Left hindlimb (tissue), 1 donor: ENCODE measurements at regions not wholly inside any gene's neighbourhood (a gene's known extent, or its start where the extent isn't known, plus 50 kb on each side); places are given as distances from the start of the nearest gene placed in this dataset.

ENCODE experiments used
- DNase-seq: peaks from one replicate; pipeline ENCODE4 v3.0.0-alpha.2; 2018

DNA sequence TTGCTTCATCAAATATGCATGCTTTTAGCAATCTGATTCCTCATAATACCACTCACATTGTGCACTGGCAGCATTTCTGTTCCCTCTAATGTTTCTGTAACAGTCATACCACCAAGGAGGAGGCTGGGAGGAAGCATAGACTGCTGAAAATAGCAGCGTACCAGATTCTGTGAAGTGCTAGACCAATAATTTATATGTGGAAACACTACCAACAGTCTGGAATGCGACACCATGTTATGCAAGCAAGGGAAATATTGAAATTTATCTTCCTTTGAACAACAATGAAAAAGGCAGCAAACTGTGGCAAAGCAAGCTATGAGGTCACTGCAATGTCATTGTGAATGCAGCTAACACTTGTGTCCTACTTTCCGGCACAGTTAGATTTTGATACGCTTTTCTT lies 1388.0 kb downstream of the EFNB2 start:
- no peak for DNase-seq

DNA sequence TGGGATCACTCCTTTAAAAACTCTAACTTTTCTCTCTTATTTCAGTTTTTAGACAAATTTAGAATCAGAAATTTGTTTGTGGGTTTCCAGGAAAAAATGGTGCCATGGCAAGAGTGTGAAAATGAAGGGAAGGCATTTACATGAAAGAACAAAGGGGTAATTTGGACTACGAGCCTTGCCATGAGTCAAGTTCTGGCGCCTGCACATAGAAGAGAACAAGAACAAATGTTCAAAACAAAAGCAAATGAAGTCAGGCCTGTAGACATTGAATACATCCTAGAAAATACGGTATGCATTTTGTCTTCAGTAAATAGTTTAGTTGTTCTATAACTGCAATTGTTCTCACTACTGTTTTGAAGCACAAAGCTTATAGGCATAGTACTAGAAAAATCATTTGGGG lies 1390.5 kb downstream of the EFNB2 start:
- DNase-seq = no peak

DNA sequence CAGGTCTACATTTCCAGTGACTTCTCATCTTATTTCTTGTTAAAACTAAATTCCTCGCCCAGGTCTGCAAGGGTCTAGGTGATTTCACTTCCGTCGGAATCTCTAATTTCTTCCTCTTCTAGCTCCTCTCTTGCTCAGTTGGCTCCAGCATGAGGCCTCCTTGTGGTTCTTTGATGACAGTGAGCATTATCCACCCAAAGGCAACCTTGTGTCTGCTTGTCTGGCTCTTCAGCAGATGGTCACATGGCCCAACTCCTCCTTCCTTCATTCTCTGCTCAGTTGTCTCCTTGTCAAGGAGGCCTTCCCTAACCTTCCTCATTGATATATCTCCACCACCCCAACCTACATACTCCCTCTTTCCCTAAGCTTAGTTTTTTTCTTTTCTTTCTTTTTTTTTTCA lies 1391.4 kb downstream of the EFNB2 start:
- no peak for DNase-seq

DNA sequence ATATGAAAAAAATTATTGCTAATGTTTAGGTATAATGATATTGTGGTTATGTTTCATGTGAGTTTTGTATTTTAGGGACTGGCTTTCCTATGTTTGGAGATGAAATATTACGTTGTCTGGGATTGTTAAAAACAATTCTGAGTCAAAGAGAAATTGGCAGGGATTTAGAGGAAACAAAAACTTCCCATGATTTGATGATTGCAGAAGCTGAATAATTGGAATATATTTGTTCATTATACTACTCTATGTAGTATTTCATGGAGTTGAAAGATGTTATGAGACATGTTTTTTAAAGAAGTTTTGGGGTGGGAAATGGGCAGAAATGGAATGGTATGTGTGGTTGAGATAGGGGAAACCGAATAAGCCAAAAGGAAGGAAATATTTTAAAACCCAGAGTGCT lies 1392.9 kb downstream of the EFNB2 start:
- no peak for DNase-seq

DNA sequence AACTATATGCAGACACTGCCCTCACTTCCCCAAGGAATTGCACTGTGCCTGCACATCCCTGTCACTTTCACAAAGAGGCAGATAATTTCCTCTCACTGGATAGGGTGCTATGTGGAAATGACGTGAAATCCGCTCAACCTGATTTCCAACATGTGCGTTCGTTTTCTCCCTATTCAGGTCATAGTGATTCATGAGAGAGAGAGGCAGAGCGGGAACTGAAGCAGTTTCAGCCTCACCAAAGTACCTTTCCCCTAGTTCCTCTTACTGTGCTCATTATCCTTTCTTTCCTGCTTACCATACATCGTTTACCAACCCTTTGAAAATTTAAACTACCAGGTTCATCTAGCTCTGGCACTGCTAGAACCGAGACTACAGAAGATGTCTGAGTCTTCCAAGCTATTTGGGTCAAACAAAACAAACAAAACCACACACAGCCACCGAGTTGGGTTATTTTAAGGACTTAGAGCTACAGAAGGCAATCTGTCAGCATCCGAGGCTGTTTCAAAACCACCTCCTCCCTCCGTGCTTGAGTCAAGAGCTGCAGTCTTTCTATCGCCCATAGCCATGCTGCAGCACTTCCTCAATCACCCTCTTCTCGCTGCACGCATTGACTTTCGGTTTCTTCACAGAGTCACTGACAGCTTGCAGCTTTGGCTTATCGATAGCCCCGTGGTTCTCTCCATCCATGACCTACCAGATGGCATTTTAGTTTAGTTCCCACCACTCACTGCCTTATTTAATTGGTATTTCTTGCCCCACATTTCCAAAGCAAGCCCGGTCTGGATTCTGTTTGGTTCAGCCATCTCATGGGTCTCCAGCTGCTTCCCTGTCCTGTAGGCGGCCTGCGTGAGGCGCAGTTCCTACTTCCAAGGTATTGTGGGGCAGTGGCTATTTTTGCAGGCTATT lies 1395.8 kb downstream of the EFNB2 start:
- DNase-seq = peak; percentile 37

DNA sequence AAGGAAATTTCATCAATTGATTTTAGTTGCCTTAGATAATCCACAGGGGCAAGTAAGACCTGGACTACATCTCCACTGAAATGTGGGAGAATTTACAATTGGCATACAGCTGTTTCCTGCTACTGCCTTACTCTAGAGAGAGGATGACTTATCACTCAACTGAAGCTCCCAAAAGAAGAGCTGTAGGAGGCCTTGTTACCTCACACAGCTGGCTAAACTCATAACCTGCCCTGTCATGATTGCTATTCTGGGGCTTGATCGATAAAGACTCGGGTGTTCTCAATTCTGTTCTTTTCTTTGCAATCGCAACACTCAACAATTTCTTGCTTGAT lies 1396.4 kb downstream of the EFNB2 start:
- DNase-seq = no peak

DNA sequence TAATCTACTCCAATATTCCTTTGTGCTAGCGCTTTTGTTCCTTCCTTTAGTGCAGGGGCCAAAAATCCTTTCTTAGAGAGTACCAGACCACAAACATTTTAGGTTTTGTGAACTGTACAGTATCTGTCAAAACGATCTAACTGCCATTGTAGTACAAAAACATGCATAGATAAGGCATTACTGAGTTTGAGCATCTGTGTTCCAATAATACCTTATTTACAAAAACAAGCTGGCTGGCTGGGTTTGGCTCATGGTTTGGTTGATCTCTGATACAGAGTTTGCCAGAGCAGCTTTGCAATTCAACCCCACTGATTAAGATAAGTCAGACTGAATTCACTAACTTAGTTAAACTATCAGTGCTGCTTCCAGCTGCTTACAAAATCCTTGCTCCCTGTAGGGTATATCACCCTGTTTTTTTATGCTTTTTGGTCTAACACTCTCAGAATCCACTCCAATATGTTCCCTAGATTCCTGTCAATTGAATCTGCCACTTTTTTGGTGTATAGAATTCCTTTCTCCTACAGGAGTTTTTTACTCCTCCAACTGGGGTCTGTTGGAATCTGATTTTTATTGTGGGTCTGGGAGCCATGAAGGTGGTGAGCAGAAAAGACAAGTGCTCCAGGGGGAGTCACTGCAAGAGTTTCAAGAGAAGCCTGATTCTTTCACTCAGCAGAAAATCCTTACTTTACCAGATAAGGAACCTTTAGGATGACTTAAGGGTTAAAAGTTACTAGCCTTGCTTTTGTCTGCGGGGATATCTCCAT lies 1399.4 kb downstream of the EFNB2 start:
- DNase-seq = no peak

DNA sequence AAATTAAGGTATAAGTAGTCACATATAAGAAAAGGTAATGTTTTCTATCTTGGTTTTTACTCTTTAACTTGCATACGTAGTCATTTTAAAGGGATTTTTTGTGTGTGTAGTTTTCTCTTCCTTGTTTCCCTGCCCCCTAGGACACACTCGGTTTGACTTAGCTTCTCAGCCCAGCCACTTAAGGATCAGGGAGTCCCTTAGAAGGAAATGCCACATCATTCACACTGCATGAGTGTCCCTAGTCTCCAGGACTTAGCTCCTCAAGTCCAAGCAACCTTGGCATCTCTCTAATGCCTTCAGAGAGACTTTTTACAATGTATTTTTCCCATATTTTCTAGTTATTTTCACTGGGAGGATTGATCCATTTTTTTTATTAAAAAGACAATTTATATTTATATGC lies 1407.7 kb downstream of the EFNB2 start:
- no peak for DNase-seq

DNA sequence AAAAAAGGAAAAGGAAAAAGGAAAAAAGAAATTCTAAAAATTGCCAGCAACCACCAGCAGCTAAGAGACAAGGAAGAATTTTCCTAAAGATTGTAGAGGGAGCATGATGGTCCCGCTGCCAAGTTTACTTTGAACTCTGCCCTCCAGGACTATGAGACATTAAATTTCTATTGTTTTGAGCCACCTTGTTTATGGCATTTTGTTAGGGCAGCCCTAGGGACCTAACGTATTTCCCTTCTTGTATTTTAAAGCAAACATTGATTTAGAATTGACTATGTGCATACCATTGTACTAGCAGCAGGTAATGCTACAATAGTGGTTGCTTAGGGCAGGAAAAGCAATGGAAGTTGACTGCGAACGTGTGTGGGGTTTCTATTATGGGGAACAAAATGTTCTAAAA lies 1414.2 kb downstream of the EFNB2 start:
- no peak for DNase-seq

DNA sequence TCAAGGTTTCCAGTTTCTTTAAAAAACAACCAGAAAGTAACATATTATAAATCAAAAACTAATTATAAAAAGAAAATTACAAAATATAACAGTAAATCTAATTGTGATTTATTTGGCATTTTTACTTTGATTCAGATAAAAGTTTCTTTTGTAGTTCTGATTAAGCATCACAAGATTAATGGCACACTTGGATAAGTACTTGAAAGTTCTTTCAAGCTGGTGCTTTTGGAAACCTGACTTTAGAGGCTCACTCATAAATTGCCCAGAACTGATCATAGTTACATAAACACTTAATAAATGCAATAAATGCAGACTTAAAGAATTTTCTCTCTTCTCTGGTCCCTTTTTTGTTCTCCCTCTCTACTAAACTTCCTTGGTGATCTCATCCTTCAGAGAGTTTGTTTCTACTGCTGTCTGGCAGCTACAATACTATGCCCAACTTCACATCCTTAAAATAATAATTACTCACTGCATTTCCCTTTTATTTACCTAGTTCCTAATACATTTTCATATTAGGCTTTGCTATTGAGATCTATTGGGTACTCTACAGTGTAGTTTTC lies 1417.0 kb downstream of the EFNB2 start:
- DNase-seq = no peak

DNA sequence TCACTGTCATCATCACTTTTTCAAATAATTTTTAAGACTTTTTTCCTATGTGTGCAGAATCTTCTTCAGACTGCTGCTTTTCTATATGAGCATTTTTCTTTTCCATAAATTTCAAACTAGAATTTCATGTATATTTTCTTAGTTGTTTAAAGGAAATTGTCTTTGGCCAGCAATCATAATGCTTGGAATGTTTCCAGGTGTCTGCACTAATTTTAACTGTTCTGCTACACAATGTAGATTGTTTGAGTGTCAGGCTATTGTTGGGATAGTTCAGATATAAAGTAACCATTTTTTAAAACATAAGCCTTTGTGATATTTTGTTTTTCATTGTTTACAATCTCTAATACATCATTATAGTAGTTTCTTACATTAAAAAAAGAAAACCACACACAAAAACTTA lies 1418.5 kb downstream of the EFNB2 start:
- no peak for DNase-seq

DNA sequence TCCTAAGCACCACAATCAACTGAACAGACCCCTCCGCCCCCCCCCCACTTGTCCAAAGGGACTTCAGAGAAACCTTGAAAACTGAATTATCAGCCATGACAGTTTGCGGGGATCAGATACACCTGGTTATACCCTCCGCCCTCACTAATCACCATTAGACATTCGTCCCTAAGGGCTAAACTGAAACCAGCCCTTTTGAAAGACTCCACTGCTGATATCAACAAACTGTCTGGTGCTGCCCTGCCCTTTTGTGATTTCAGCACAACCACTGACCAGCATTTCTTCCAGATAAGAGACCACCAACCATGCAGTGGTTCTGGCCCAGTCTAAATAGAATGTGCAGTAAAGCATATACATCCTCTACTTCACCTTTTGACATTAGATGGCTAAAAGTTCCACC lies 1422.9 kb downstream of the EFNB2 start:
- DNase-seq = no peak

DNA sequence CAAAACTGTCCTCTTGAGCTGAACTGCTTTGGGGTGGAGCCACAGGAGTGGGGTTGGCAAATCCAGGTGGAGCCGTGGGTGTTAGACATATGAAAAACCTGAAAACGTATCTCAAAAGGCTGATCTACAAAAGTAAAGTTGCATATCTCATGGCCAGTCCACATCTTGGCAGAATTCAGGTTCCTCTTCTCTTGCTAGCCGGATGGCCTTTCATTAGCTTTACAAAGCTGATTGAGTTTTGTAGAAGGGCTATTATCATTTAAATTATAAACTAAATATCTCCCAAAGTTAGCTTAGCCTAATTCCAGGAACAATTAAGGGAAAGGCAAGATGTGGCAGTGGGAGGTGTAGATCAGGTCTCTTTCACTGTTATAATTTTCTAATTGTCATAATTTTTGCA lies 1427.7 kb downstream of the EFNB2 start:
- no peak for DNase-seq

DNA sequence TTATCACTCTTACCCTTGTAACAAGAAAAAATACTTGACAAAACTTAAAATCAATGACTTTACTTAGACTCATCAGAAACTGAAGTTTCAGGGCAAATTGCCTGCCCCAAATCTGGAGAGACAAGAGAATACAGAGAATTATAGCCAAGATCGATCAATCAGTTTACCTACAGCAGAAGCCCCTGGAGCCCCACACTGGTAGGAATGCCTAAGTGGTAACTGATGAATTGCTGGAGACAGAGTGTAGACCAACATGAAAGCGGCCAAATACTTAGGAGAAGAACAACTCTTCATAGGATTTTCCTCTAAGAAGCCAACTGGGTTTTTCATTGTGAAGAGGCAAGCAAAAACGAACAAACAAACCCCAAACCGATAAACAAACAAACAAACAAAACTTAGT lies 1430.0 kb downstream of the EFNB2 start:
- no peak for DNase-seq

DNA sequence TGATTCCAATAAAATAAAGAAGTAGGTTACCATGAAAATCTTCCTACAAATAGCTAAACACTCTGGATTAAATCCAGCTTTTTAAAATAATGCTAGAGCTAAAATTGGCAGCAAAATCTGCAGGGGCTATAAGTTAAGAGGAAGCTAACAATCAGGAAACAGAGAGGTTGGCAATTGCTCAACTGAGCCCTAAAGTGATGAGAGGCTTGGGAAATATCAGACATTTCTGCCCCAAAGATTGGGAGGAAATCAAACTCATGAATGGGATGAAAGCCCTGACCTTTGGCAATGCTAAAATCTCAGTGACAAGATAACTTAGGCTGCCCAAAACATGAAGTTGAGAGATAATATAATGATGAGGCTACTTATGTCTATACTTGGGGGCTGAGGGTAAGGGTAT lies 1437.9 kb downstream of the EFNB2 start:
- no peak for DNase-seq

DNA sequence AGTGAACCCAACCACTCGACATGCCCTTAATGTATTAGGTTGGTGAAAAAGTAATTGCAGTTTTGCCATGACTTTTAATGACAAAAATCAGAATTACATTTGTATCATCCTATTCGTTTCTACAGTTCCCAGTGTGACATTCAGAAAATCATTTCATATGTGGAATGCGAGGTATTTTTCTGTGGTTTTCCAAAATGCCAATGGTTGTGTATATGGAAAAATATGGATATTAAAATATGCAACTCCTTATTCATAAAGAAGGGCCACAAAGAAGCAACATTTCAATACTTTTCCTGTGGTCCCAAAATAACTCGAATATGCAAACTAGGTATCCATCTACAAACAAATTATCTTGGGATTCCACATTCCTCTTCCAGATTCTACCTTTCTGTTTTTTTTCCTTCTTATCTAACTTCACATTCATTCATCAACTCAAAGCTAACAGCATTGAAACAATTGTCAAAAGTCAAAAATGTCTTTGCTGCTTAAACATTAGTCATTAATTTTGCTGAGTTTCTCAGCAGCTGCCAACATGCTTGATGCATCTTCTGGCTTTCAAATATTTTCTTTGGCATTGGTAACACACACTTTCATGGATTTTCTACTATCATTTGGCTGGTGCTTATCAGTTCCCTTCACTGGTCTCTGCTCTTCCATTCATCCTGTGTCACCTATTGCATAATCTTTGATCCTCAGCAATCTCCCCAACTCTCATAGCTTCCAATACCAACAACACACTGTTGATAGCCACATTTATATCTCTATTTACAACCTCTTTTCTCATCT lies 1445.4 kb downstream of the EFNB2 start:
- DNase-seq = no peak

DNA sequence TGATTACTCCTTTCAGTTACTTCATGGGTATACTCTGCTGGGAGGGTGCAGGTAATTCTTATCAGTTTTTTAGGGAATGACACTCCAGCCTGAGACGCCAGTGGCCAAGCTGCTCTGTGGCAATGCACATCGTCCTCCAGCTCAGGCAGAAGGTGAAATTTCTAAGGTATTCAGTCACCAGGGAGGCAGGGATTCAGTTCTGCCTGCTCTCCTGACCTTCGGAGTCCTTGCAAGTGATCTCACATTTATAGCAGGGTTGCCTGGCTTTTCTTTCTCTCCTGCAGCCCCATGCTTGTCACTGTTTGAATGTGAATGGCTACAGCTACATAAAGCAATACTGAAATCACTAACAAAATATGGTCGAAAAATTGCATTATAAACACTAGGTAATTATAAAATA lies 1447.5 kb downstream of the EFNB2 start:
- no peak for DNase-seq

DNA sequence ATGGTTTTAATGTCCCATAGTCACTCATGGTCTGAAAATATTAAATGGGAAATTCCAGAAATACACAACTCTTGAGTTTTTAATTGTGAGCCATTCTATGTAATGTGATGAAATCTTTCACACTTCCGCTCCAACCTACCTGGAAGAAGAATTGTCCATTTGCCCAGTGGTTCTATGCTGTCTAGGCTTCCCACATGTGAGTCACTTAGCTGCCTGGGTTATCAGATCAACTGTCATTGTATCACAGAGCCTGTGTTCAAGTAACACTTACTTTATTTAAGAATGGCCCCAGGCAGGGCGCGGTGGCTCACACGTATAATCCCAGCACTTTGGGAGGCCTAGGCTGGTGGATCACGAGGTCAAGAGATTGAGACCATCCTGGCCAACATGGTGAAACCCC lies 1450.5 kb downstream of the EFNB2 start:
- no peak for DNase-seq

DNA sequence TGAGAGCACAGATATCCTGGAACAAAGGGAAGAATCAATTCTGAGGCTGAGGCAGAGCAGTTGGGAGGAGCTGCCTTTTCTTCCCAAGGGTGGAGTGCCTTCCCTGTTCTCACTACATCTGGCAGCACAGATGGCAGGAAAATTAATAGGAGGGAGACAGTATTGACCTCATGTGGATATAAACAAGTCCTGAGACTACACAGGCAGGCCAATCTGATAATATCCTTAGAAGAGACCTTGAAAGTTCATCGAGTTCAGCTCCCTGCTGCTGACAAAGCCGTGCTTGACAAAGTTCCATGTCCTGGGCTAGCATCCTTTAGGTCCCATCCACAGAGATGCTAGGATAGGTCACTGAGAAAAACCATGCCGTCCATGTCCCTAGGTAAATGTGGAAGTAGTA lies 1451.5 kb downstream of the EFNB2 start:
- no peak for DNase-seq

DNA sequence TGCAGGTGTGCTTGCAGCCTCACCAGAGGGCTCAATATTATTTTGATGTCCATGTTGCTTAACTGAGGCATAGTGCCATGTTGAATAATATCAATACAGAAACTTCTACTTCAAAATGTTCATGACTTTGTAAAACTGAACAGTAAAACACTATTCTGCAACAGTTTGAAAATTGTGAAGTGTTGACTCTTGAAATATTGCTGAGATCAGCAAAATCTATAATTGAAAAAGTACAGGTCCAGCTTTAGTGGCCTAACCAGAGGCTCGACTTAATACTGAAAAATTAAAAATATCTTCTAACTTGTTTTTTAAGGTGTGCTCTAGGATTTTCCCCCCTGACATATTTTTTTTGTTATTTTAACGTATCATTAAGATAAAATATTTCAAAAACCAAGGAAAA lies 1460.7 kb downstream of the EFNB2 start:
- DNase-seq = no peak

DNA sequence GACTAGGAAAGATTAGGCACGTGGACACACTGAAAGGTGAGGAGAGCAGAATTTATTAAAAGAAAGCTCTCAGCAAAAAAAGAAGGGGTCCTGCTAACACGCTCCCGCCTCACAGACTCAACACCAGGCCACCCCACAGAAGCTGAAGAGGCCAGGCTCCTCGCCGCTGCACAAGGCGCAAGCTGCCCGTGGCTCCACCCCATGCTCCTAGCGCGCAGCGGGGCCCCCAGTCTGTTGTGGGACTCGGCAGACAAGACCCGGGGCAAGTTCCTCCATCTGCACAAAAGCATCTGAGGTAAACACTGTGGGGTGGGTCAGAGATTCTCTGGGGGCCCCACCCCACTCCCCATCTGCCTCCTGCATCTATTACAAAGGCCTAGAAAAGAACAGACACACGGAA lies 1462.4 kb downstream of the EFNB2 start:
- DNase-seq = no peak

DNA sequence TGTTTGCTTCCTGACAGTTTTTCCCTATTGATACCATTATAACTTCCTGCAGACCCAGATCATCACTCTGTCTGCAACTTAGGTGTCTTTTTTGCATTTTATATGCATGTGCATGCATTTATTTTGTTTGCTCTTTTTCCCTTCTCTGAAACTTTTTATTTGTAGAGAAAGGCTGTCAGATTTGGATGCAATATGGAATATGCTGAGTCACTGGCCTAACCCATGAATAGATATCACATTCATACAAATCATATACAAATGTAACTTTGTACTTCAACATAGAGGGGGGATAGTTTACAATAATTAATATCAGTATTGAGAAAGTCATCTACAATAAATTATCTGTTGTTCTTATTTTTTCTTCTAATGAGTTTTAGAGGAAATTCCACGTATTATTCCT lies 1465.0 kb downstream of the EFNB2 start:
- DNase-seq = no peak

DNA sequence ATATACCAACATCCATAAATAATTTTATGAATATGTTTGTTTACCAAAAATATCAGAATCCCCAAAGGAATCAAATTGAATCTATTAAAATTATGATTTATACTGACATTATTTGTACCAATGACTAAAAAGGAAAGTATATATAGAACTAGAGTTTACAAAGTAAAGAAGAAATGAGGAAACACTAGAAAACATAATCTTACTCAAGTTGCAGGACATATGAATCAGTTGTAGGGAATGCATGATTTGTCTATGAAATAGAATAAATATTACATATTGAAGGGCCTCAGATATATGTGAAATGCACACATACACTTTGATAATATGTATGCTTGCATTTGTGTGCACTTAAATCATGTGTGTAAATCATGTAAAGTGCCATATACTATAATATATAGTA lies 1466.4 kb downstream of the EFNB2 start:
- DNase-seq = no peak
